ENCODE measurements at regions not wholly inside any gene's neighbourhood (a gene's known extent, or its start where the extent isn't known, plus 50 kb on each side); places are given as distances from the start of the nearest gene placed in this dataset.

GRCh38 chr7:156460858-156461627 is 179.5 kb upstream of the RNF32 start:
- TF ChIP-seq CTCF (IDR thresholded peaks at IDR 0.05) (no peak), ESRRA (IDR thresholded peaks at IDR 0.05; ENCODE audit: borderline replicate concordance, low read length) (no peak), MAX (IDR thresholded peaks at IDR 0.05) (no peak), RCOR1 (IDR thresholded peaks at IDR 0.05; ENCODE audit: low read depth, low read length) (no peak), CHD4 (IDR thresholded peaks at IDR 0.05; ENCODE audit: borderline replicate concordance) (no peak), POLR2A (IDR thresholded peaks at IDR 0.05; ENCODE audit: low read length) (no peak), BHLHE40 (IDR thresholded peaks at IDR 0.05; ENCODE audit: low read depth, low read length) (no peak), TFCP2L1 (CRISPR knock-in tag; IDR thresholded peaks at IDR 0.05) (no peak), RAD21 (conservative IDR thresholded peaks at IDR 0.05 in 1 of 2, IDR thresholded peaks at IDR 0.05 in 1 of 2) (no peak), MYC (IDR thresholded peaks at IDR 0.05; ENCODE audit: borderline replicate concordance, low read length) (no peak)
